Adrenal gland (tissue), 9 donors: ENCODE measurements at regions not wholly inside any gene's neighbourhood (a gene's known extent, or its start where the extent isn't known, plus 50 kb on each side); places are given as distances from the start of the nearest gene placed in this dataset.
"Not testable (repeated sequence)": the region's sequence is repeated elsewhere in the genome, so short reads cannot be mapped to it uniquely, and the experiment has no call there.

Experiments
- DNase-seq, 7 donors: peaks; one replicate each; pipeline ENCODE4 v3.0.0-alpha.2; 2019 to 2020
- H3K27ac ChIP-seq, 5 donors: fragments of 200-600 bp; sonication (generic) in 4 of 5; 1 replicate in 3 of 5; 2 replicates in 2 of 5; pipeline versions ENCODE4 v1.5.1 to v1.8.0; 2016 to 2020; ENCODE audit warnings: mild to moderate bottlenecking in 1 of 5
- H3K27me3 ChIP-seq: fragments of 200-600 bp; 2 replicates; pipeline ENCODE4 v1.8.0; 2021
- H3K36me3 ChIP-seq, 2 donors: fragments of 200-600 bp; replicated peaks in 1 of 2; 1 replicate in 1 of 2; 2 replicates in 1 of 2; pipeline versions ENCODE4 v1.5.1 to v1.8.0; 2018 to 2022
- H3K4me1 ChIP-seq, 2 donors: fragments of 200-600 bp; replicated peaks in 1 of 2; 1 replicate in 1 of 2; 2 replicates in 1 of 2; pipeline versions ENCODE4 v1.5.1 to v1.8.0; 2018 to 2021
- H3K4me3 ChIP-seq, 4 donors: fragments of 200-600 bp; sonication (generic) in 3 of 4; one replicate each; pipeline ENCODE4 v1.5.1; 2016 to 2018
- H3K9me3 ChIP-seq, 3 donors: fragments of 200-600 bp; sonication (generic) in 1 of 3; replicated peaks in 1 of 3; 1 replicate in 2 of 3; 2 replicates in 1 of 3; pipeline versions ENCODE4 v1.5.1 to v1.8.0; 2016 to 2021
- CTCF ChIP-seq, 6 experiments: fragments of 450-650 bp in 4 of 6; fragments of 200-600 bp in 2 of 6; sonication (generic) in 1 of 6; IDR thresholded peaks; 1 replicate in 5 of 6; 2 replicates in 1 of 6; pipeline versions ENCODE4 v1.5.1 to v1.8.0; 2016 to 2021; ENCODE audit warnings: antibody characterized with exemption in 6 of 6, mild to moderate bottlenecking in 2 of 6, moderate library complexity in 1 of 6
- POLR2A ChIP-seq, 2 donors: fragments of 450-650 bp; IDR thresholded peaks; one replicate each; pipeline ENCODE4 v1.6.1; 2017; ENCODE audit warnings: antibody characterized with exemption in 2 of 2, mild to moderate bottlenecking in 2 of 2, moderate library complexity in 1 of 2
- WGBS, 4 donors: extraction: QIAGEN DNeasy Blood & Tissue Kit in 2 of 4; methylation state at CpG; one replicate each; pipeline versions ENCODE4 v1.1.5 to v1.1.7; 2013 to 2017; 5-methylcytosine and 5-hydroxymethylcytosine counted together
- intact Hi-C, 2 donors: fragments of 100-400 bp; cut with DNase I; formaldehyde crosslinking; loops; one replicate each; pipeline versions ENCODE4 v1.14.1 to v1.15.0; 2022 to 2023
- donor health status: healthy with polysubstance abuse.
- donor health status: Bipolar disorder and iron deficiency.
- donor health status: DM: yes; HTN: yes; CAD: no.
- donor health status: DM: no; HTN: no; CAD: no.
- donor health status: DM: no; HTN: no; CAD: no.

DNA sequence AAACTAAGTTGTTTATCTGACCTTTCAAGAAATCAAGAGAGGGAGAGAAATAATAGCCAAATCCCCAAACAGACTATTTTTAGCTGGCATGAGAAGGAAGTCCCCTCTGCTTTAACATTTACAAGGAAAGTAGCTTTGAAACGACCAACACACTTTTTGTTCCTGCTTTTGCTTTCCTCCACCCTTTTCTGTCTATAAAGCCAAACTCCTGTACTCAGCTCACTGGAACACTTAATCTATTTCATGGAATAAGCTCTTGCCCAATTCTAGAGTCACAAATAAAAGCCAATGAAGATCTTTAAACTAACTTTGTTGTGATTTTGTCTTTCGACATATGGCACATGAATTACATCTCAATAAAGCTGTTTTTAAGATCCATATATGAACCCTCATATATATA is 86.8 kb upstream of the CCDC71L start:
- peak overlapping the region in 1 of 5 donors; percentile 2 for H3K27ac ChIP-seq
- 55 to 63% (median 62%) methylated on average over 2 of the region's 2 CpGs for WGBS, 4 donors
- no peaks in the 10 kb centered on the region for H3K36me3 ChIP-seq
- no peak overlapping the region for H3K4me3 ChIP-seq
- no peak for DNase-seq
- H3K27me3 ChIP-seq: no peaks in the 10 kb centered on the region
- H3K4me1 ChIP-seq: peaks cover 0 to 8% of the 10 kb centered on the region in 2 donors
- intact Hi-C loops: no loop called here
- TF ChIP-seq CTCF (IDR thresholded peaks at IDR 0.05): no peak
- TF ChIP-seq POLR2A (IDR thresholded peaks at IDR 0.05): no peak
- no peaks in the 10 kb centered on the region for H3K9me3 ChIP-seq

GRCh38 chr7:106749165-106749564 is 88.2 kb upstream of the CCDC71L start:
- H3K9me3 ChIP-seq: no peaks in the 10 kb centered on the region
- DNase-seq: no peak
- H3K4me1 ChIP-seq: peaks cover 0 to 8% of the 10 kb centered on the region in 2 donors
- no peak overlapping the region for H3K27ac ChIP-seq
- intact Hi-C loops: no loop called here
- no peaks in the 10 kb centered on the region for H3K36me3 ChIP-seq
- WGBS, 4 donors: 57 to 74% (median 70%) methylated on average over 1 of the region's 1 CpG; no CpG with 5 or more reads in 1 of the 4 donors
- H3K27me3 ChIP-seq: no peaks in the 10 kb centered on the region
- H3K4me3 ChIP-seq: no peak overlapping the region
- TF ChIP-seq POLR2A (IDR thresholded peaks at IDR 0.05): no peak
- TF ChIP-seq CTCF (IDR thresholded peaks at IDR 0.05): no peak

DNA sequence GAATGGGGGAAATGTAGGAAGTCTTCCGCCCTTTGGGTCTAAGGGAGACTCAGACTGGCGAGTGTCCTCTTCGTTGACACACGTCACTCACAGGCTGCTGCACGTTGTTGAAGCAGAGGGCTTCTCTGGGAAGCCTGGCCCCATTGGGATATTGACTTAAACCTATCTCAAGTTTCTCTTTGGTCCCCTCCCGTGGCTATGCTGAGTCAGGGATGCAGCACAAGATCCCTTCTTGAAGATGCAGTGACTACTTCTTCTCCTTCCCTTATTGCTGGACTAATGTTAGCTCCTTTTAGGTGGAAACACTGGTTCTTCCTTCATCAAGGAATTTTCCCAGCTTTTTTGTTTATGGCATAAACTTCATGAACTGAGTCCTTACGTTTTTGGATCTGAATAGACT is 89.8 kb upstream of the CCDC71L start:
- DNase-seq: no peak
- Histone ChIP-seq H3K9me3 (no peaks in the 10 kb centered on the region), H3K27me3 (no peaks in the 10 kb centered on the region), H3K36me3 (no peaks in the 10 kb centered on the region), H3K27ac (no peak overlapping the region), H3K4me1 (peaks cover 0 to 8% of the 10 kb centered on the region in 2 donors), H3K4me3 (no peak overlapping the region)
- intact Hi-C loops: no loop called here
- TF ChIP-seq POLR2A (IDR thresholded peaks at IDR 0.05): no peak
- TF ChIP-seq CTCF (IDR thresholded peaks at IDR 0.05): no peak
- 79 to 91% (median 88%) methylated on average over 6 to 7 of the region's 7 CpGs for WGBS, 4 donors

GRCh38 chr7:106752367-106752766 is 91.4 kb upstream of the CCDC71L start:
- DNase-seq: peak in 3 of 7 donors; percentile 33 to 38 (median 36)
- H3K9me3 ChIP-seq: no peaks in the 10 kb centered on the region
- H3K27ac ChIP-seq: no peak overlapping the region
- no peak overlapping the region for H3K4me3 ChIP-seq
- intact Hi-C loops: no loop called here
- TF ChIP-seq CTCF (IDR thresholded peaks at IDR 0.05) (no peak), POLR2A (IDR thresholded peaks at IDR 0.05) (no peak)
- 16 to 38% (median 22%) methylated on average over 1 of the region's 1 CpG for WGBS, 4 donors
- H3K4me1 ChIP-seq: peaks cover 0 to 5% of the 10 kb centered on the region in 2 donors
- H3K36me3 ChIP-seq: no peaks in the 10 kb centered on the region
- no peaks in the 10 kb centered on the region for H3K27me3 ChIP-seq

DNA sequence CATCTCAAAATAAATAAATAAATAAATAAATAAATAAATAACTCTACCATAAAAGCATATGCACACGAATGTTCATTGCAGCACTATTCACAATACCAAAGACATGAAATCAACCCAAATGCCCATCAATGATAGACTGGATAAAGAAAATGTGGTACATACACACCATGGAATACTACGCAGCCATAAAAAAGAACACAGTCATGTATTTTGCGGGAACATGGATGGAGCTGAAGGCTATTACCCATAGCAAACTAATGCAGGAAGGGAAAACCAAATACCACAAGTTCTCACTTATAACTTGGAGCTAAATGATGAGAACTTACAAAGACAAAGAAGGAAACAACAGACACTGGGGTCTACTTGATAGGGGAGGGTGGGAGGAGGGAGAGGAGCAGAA is 94.1 kb upstream of the CCDC71L start:
- H3K9me3 ChIP-seq, H3K4me3 ChIP-seq, H3K4me1 ChIP-seq, H3K27me3 ChIP-seq, DNase-seq, H3K27ac ChIP-seq, H3K36me3 ChIP-seq, intact Hi-C loops: not testable (repeated sequence)
- 92 to 97% (median 95%) methylated on average over 3 of the region's 3 CpGs for WGBS, 4 donors
